GM23248 (cell line): ENCODE measurements at regions not wholly inside any gene's neighbourhood (a gene's known extent, or its start where the extent isn't known, plus 50 kb on each side); places are given as distances from the start of the nearest gene placed in this dataset.

ENCODE experiments used
- EZH2 ChIP-seq: fragments of 200-600 bp; sonication (generic); IDR thresholded peaks from 2 replicates; pipeline ENCODE4 v1.6.1; 2018; ENCODE audit warnings: antibody characterized with exemption, mild to moderate bottlenecking; ENCODE audit not compliant: insufficient read depth, poor library complexity, severe bottlenecking
- EZH2phosphoT487 ChIP-seq: fragments of 200-600 bp; sonication (generic); IDR thresholded peaks from 2 replicates; pipeline ENCODE4 v1.6.1; 2018; ENCODE audit warnings: antibody characterized with exemption, moderate library complexity, mild to moderate bottlenecking, low read depth; ENCODE audit not compliant: insufficient read depth

DNA sequence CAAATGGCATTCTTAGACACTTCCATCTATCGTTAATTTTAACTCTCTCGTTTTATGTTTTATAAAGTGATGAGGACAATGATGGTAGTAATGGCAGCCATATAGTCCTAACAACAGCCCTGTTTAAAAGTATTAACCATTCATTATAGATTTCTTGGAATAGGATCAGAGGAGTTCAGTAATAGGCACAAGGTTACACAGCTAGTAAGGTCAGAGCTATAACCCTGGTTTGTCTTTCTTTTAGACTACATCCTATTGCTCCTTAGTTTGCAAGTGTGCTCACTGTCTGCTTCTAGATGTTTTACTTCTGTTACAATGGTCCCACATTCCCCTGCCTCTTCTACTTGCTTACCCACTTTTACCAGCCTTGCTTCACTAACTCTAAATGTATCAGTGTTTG is 50.9 kb downstream of the TLCD4 start:
- no peak for TF ChIP-seq EZH2
- TF ChIP-seq EZH2phosphoT487, result no peak
